H9 (cell line): ENCODE measurements at regions not wholly inside any gene's neighbourhood (a gene's known extent, or its start where the extent isn't known, plus 50 kb on each side); places are given as distances from the start of the nearest gene placed in this dataset.

Experiments used
- DNase-seq: peaks from one replicate; pipeline ENCODE4 v3.0.0-alpha.2; 2017
- H2AFZ ChIP-seq: one replicate; pipeline ENCODE4 v1.6.1; 2013; ENCODE audit warnings: mild to moderate bottlenecking, low read length, control low read depth, moderate library complexity
- H2AK5ac ChIP-seq: 2 replicates; pipeline ENCODE4 v1.6.1; 2013; ENCODE audit warnings: low read length, control low read depth, mixed read lengths; ENCODE audit not compliant: insufficient read length
- H2BK120ac ChIP-seq: one replicate; pipeline ENCODE4 v1.6.1; 2013; ENCODE audit warnings: low read depth, mild to moderate bottlenecking, low read length, control low read depth, inconsistent platforms; ENCODE audit not compliant: poor library complexity, severe bottlenecking
- H2BK12ac ChIP-seq: 2 replicates; pipeline ENCODE4 v1.6.1; 2013; ENCODE audit warnings: low read length, control low read depth, mixed read lengths, low read depth; ENCODE audit not compliant: insufficient read length
- H2BK15ac ChIP-seq: 2 replicates; pipeline ENCODE4 v1.6.1; 2013; ENCODE audit warnings: low read depth, low read length, control low read depth
- H2BK20ac ChIP-seq: one replicate; pipeline ENCODE4 v1.6.1; 2013; ENCODE audit warnings: low read depth, mild to moderate bottlenecking, low read length, control low read depth, inconsistent platforms; ENCODE audit not compliant: poor library complexity, severe bottlenecking
- H2BK5ac ChIP-seq: 2 replicates; pipeline ENCODE4 v1.6.1; 2013; ENCODE audit warnings: low read length, control low read depth, mixed read lengths; ENCODE audit not compliant: insufficient read length
- H3K14ac ChIP-seq: 2 replicates; pipeline ENCODE4 v1.6.1; 2013; ENCODE audit warnings: low read length, control low read depth; ENCODE audit not compliant: insufficient read depth
- H3K18ac ChIP-seq: 2 replicates; pipeline ENCODE4 v1.6.1; 2013; ENCODE audit warnings: low read depth, mild to moderate bottlenecking, mixed read lengths, low read length, control low read depth; ENCODE audit not compliant: insufficient read length
- H3K23ac ChIP-seq: 2 replicates; pipeline ENCODE4 v1.6.1; 2013; ENCODE audit warnings: low read length, control low read depth, mixed read lengths, low read depth; ENCODE audit not compliant: insufficient read length
- H3K23me2 ChIP-seq: 2 replicates; pipeline ENCODE4 v1.6.1; 2013; ENCODE audit warnings: low read depth, mild to moderate bottlenecking, mixed read lengths, low read length, control low read depth; ENCODE audit not compliant: insufficient read length, poor library complexity, severe bottlenecking
- H3K27ac ChIP-seq: 2 replicates; pipeline ENCODE4 v1.5.1; 2013; ENCODE audit warnings: low read length, control low read depth, mixed read lengths, low read depth; ENCODE audit not compliant: insufficient read length
- H3K27me3 ChIP-seq: 2 replicates; pipeline ENCODE4 v1.6.1; 2013; ENCODE audit warnings: low read length, control low read depth, inconsistent platforms; ENCODE audit not compliant: insufficient read depth
- H3K4ac ChIP-seq: 2 replicates; pipeline ENCODE4 v1.6.1; 2013; ENCODE audit warnings: low read depth, mild to moderate bottlenecking, control low read depth, inconsistent platforms, low read length, moderate library complexity
- H3K4me1 ChIP-seq: 2 replicates; pipeline ENCODE4 v1.6.1; 2013; ENCODE audit warnings: low read length, control low read depth, inconsistent platforms; ENCODE audit not compliant: insufficient read depth
- H3K4me2 ChIP-seq: 2 replicates; pipeline ENCODE4 v1.6.1; 2013; ENCODE audit warnings: low read length, control low read depth, mixed read lengths; ENCODE audit not compliant: insufficient read length, insufficient read depth
- H3K56ac ChIP-seq: 2 replicates; pipeline ENCODE4 v1.6.1; 2013; ENCODE audit warnings: low read depth, mild to moderate bottlenecking, mixed read lengths, low read length, control low read depth; ENCODE audit not compliant: insufficient read length
- H3K79me1 ChIP-seq: 2 replicates; pipeline ENCODE4 v1.6.1; 2013; ENCODE audit warnings: low read depth, mild to moderate bottlenecking, moderate library complexity, low read length, control low read depth, inconsistent platforms; ENCODE audit not compliant: insufficient read depth, poor library complexity, severe bottlenecking
- H3K79me2 ChIP-seq: 2 replicates; pipeline ENCODE4 v1.6.1; 2013; ENCODE audit warnings: low read length, control low read depth, inconsistent platforms; ENCODE audit not compliant: insufficient read depth
- H3K9ac ChIP-seq: 2 replicates; pipeline ENCODE4 v1.6.1; 2013; ENCODE audit warnings: low read length, control low read depth, mixed read lengths; ENCODE audit not compliant: insufficient read length; ENCODE audit errors: extremely low read depth
- H3K9me3 ChIP-seq: one replicate; pipeline ENCODE4 v1.6.1; 2013; ENCODE audit warnings: low read depth, low read length, inconsistent platforms; ENCODE audit not compliant: control insufficient read depth
- H3T11ph ChIP-seq: one replicate; pipeline ENCODE4 v1.6.1; 2013; ENCODE audit warnings: mild to moderate bottlenecking, low read length, control low read depth, inconsistent platforms
- H4K20me1 ChIP-seq: one replicate; pipeline ENCODE4 v1.6.1; 2013; ENCODE audit not compliant: control insufficient read depth, insufficient read length, insufficient read depth
- H4K5ac ChIP-seq: 2 replicates; pipeline ENCODE4 v1.6.1; 2013; ENCODE audit warnings: low read depth, mild to moderate bottlenecking, mixed read lengths, low read length, control low read depth; ENCODE audit not compliant: insufficient read length
- H4K8ac ChIP-seq: replicated peaks from 2 replicates; pipeline ENCODE4 v1.6.1; 2013; ENCODE audit warnings: low read length, control low read depth, mixed read lengths, low read depth; ENCODE audit not compliant: insufficient read length
- H4K91ac ChIP-seq: 2 replicates; pipeline ENCODE4 v1.6.1; 2013; ENCODE audit warnings: low read depth, mild to moderate bottlenecking, moderate library complexity, mixed read lengths, low read length, control low read depth; ENCODE audit not compliant: insufficient read length
- H3K27ac Mint-ChIP-seq, 3 experiments: 2 replicates in 2 of 3; 3 replicates in 1 of 3; pipeline ENCODE4 v1.8.0; 2020 to 2021; ENCODE audit warnings: mixed read lengths in 3 of 3, mild to moderate bottlenecking in 1 of 3, moderate library complexity in 1 of 3
- H3K27me3 Mint-ChIP-seq: 2 replicates; pipeline ENCODE4 v1.8.0; 2021; ENCODE audit warnings: low read depth, mild to moderate bottlenecking, moderate library complexity, mixed read lengths
- H3K36me3 Mint-ChIP-seq, 3 experiments: 2 replicates in 2 of 3; 3 replicates in 1 of 3; pipeline ENCODE4 v1.8.0; 2020 to 2021; ENCODE audit warnings: low read depth in 3 of 3, mixed read lengths in 3 of 3; ENCODE audit not compliant: insufficient read depth in 1 of 3
- H3K4me1 Mint-ChIP-seq, 2 experiments: 2 replicates each; pipeline ENCODE4 v1.8.0; 2020; ENCODE audit warnings: mixed read lengths in 2 of 2
- H3K4me3 Mint-ChIP-seq, 2 experiments: 2 replicates in 1 of 2; 3 replicates in 1 of 2; pipeline ENCODE4 v1.8.0; 2020 to 2021; ENCODE audit warnings: mild to moderate bottlenecking in 2 of 2, mixed read lengths in 2 of 2, moderate library complexity in 1 of 2
- H3K9me3 Mint-ChIP-seq, 2 experiments: 2 replicates in 1 of 2; 3 replicates in 1 of 2; pipeline ENCODE4 v1.8.0; 2020; ENCODE audit warnings: mild to moderate bottlenecking in 2 of 2, mixed read lengths in 2 of 2, moderate library complexity in 1 of 2
- CTCF ChIP-seq: fragments of 200-600 bp; sonication (generic); conservative IDR thresholded peaks from 3 replicates; pipeline ENCODE4 v1.8.0; 2021; ENCODE audit warnings: antibody characterized with exemption, mild to moderate bottlenecking
- WGBS: extraction: QIAGEN DNeasy Blood & Tissue Kit; methylation state at CpG from one replicate; pipeline ENCODE4 v1.1.7; 2013; ENCODE audit warnings: missing lambda C conversion rate, low lambda C conversion rate, mixed read lengths; ENCODE audit not compliant: insufficient read length; ENCODE audit errors: extremely low coverage; 5-methylcytosine and 5-hydroxymethylcytosine counted together

- no peak overlapping the region for H3K27ac ChIP-seq
- no peak overlapping the region for H2BK20ac ChIP-seq
- H3K9me3 ChIP-seq, result no peaks in the 10 kb centered on the region
- Mint-ChIP-seq H3K9me3 (no peaks in the 10 kb centered on the region), H3K27me3 (no peaks in the 10 kb centered on the region), H3K36me3 (no peaks in the 10 kb centered on the region), H3K4me3 (no peak overlapping the region), H3K4me1 (peaks cover 9 to 10% of the 10 kb centered on the region in 2 experiments), H3K27ac (no peak overlapping the region)
- no peak overlapping the region for H3K9ac ChIP-seq
- no peaks in the 10 kb centered on the region for H3K79me2 ChIP-seq
- H2BK15ac ChIP-seq, result no peak overlapping the region
- H2AFZ ChIP-seq, result no peak overlapping the region
- no peaks in the 10 kb centered on the region for H3K23me2 ChIP-seq
- no peak overlapping the region for H4K8ac ChIP-seq
- H3K14ac ChIP-seq, result no peak overlapping the region
- TF ChIP-seq CTCF, result no peak
- H3K27me3 ChIP-seq, result no peaks in the 10 kb centered on the region
- no peak overlapping the region for H3K4ac ChIP-seq
- no peaks in the 10 kb centered on the region for H3K4me1 ChIP-seq
- H2BK12ac ChIP-seq, result no peak overlapping the region
- no peaks in the 10 kb centered on the region for H3K79me1 ChIP-seq
- no peaks in the 10 kb centered on the region for H4K20me1 ChIP-seq
- WGBS, result no CpG with 5 or more reads among the region's 3 CpGs
- no peak overlapping the region for H3K18ac ChIP-seq
- H2BK120ac ChIP-seq, result no peak overlapping the region
- no peak overlapping the region for H4K91ac ChIP-seq
- no peak overlapping the region for H3T11ph ChIP-seq
- H2AK5ac ChIP-seq, result no peak overlapping the region
- no peak overlapping the region for H3K56ac ChIP-seq
- no peak for DNase-seq
- no peak overlapping the region for H3K4me2 ChIP-seq
- H3K23ac ChIP-seq, result no peak overlapping the region
- H2BK5ac ChIP-seq, result no peak overlapping the region
- H4K5ac ChIP-seq, result no peak overlapping the region
Measured at GRCh38 chr5:98072921-98073320, 700.5 kb upstream of the RGMB start.
